Transverse colon (tissue), 4 donors: ENCODE measurements at regions not wholly inside any gene's neighbourhood (a gene's known extent, or its start where the extent isn't known, plus 50 kb on each side); places are given as distances from the start of the nearest gene placed in this dataset.

Source experiments
- DNase-seq: peaks from one replicate; pipeline ENCODE4 v3.0.0-alpha.2; 2019
- H3K27ac ChIP-seq, 4 donors: fragments of 200-600 bp; sonication (generic); 2 replicates each; pipeline ENCODE4 v1.5.1; 2016 to 2018; ENCODE audit warnings: inconsistent platforms in 4 of 4
- H3K27me3 ChIP-seq: fragments of 200-600 bp; sonication (generic); 2 replicates; pipeline ENCODE4 v1.5.1; 2017; ENCODE audit warnings: inconsistent platforms
- H3K36me3 ChIP-seq, 4 donors: fragments of 200-600 bp; sonication (generic); 2 replicates each; pipeline ENCODE4 v1.5.1; 2017 to 2019; ENCODE audit warnings: inconsistent platforms in 4 of 4
- H3K4me1 ChIP-seq, 4 donors: fragments of 200-600 bp; sonication (generic); 2 replicates each; pipeline ENCODE4 v1.5.1; 2017 to 2020; ENCODE audit warnings: inconsistent platforms in 4 of 4
- H3K4me3 ChIP-seq, 4 donors: fragments of 200-600 bp; sonication (generic); 1 replicate in 1 of 4; 2 replicates in 3 of 4; pipeline versions ENCODE4 v1.5.1 to v1.6.1; 2017 to 2019; ENCODE audit warnings: inconsistent platforms in 4 of 4
- H3K9me3 ChIP-seq, 2 donors: fragments of 200-600 bp; sonication (generic); 2 replicates each; pipeline ENCODE4 v1.5.1; 2017 to 2019; ENCODE audit warnings: inconsistent platforms in 2 of 2
- EP300 ChIP-seq: sonication (generic); formaldehyde crosslinking; IDR thresholded peaks from one replicate; pipeline ENCODE4 v1.6.1; 2017; ENCODE audit warnings: antibody characterized with exemption, low read depth
- POLR2A ChIP-seq: fragments of 450-650 bp; IDR thresholded peaks from one replicate; pipeline ENCODE4 v1.6.1; 2016; ENCODE audit warnings: antibody characterized with exemption, mild to moderate bottlenecking, moderate library complexity
- POLR2AphosphoS5 ChIP-seq, 3 donors: sonication (generic); formaldehyde crosslinking; IDR thresholded peaks; one replicate each; pipeline ENCODE4 v1.6.1; 2016; ENCODE audit warnings: antibody characterized with exemption in 3 of 3
- WGBS, 2 donors: methylation state at CpG; one replicate each; pipeline ENCODE4 v1.1.5; 2018; ENCODE audit warnings: low coverage in 1 of 2; 5-methylcytosine and 5-hydroxymethylcytosine counted together
- in situ Hi-C, 4 donors: fragments of 200-750 bp; cut with MboI; loops; one replicate each; pipeline versions ENCODE4 v1.15.0 to v1.15.1; 2017; ENCODE audit warnings: low sequenced_read_pairs in 3 of 4, low pct_ligation_motif_present in 1 of 4, low pct_unique_long_range_greater_than_20kb in 1 of 4
- intact Hi-C: fragments of 100-400 bp; cut with DNase I; formaldehyde crosslinking; loops from one replicate; pipeline ENCODE4 v1.15.1; 2023; ENCODE audit warnings: low total_unique reads
- TF ChIP-seq, protein P1 (sequence below), 5 experiments: fragments of 200-600 bp in 3 of 5; fragments of 450-650 bp in 2 of 5; sonication (generic) in 3 of 5; IDR thresholded peaks; 1 replicate in 2 of 5; 2 replicates in 3 of 5; pipeline ENCODE4 v1.5.1; 2016 to 2017; ENCODE audit warnings: antibody characterized with exemption in 5 of 5, inconsistent platforms in 3 of 5, mild to moderate bottlenecking in 2 of 5, moderate library complexity in 1 of 5

DNA sequence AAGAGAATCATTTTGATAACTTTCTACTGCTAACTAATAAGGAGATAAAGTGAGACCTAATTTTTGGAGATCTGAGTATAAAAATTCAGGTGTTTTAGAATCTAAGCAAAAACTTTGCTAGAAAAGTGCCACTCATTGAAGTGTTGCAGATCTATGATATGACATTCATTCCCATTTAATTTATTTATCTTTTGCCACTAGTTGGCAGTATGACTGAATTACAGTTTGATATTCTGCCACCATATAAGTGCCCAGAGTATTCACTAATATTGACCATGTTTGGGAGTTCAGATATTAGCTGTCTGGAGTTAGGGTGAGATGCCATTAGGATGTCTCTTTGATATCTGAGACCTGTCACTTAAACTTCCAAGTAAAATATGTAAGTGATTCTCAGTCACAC lies 251.3 kb upstream of the GBE1 start:
- intact Hi-C loops, result no loop called here
- TF ChIP-seq POLR2A, result no peak
- TF ChIP-seq, protein P1, sequence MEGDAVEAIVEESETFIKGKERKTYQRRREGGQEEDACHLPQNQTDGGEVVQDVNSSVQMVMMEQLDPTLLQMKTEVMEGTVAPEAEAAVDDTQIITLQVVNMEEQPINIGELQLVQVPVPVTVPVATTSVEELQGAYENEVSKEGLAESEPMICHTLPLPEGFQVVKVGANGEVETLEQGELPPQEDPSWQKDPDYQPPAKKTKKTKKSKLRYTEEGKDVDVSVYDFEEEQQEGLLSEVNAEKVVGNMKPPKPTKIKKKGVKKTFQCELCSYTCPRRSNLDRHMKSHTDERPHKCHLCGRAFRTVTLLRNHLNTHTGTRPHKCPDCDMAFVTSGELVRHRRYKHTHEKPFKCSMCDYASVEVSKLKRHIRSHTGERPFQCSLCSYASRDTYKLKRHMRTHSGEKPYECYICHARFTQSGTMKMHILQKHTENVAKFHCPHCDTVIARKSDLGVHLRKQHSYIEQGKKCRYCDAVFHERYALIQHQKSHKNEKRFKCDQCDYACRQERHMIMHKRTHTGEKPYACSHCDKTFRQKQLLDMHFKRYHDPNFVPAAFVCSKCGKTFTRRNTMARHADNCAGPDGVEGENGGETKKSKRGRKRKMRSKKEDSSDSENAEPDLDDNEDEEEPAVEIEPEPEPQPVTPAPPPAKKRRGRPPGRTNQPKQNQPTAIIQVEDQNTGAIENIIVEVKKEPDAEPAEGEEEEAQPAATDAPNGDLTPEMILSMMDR (IDR thresholded peaks at IDR 0.05), result no peak
- TF ChIP-seq POLR2AphosphoS5 (IDR thresholded peaks at IDR 0.05), result no peak
- TF ChIP-seq EP300, result no peak
- Histone ChIP-seq H3K4me1 (no peaks in the 10 kb centered on the region), H3K27me3 (no peaks in the 10 kb centered on the region), H3K9me3 (peaks cover 0 to under 1% of the 10 kb centered on the region in 2 donors), H3K36me3 (no peaks in the 10 kb centered on the region), H3K4me3 (no peak overlapping the region), H3K27ac (no peak overlapping the region)
- no peak for DNase-seq
- in situ Hi-C loops, result no loop called here

DNA sequence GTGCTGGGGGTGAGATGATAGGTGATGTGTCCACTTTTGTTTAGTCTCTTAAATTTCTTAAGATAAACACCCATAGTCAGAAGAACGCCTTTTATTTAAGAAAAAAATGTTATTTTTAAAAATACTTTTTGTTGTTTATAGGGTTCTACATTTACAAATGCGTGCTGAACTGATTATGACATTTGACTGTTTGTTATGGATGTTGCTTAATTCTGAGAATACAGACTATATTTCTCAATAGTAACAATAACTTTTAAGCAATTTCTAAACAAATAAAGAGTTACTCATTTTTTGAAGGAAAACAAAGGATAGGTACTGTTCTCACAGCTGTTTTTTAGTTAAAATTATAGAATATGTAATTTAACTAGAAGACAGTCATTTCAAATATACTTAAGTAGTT lies 249.9 kb upstream of the GBE1 start:
- intact Hi-C loops, result no loop called here
- no peak overlapping the region for H3K27ac ChIP-seq
- peaks cover 0 to 6% of the 10 kb centered on the region in 2 donors for H3K9me3 ChIP-seq
- no peaks in the 10 kb centered on the region for H3K36me3 ChIP-seq
- no peaks in the 10 kb centered on the region for H3K4me1 ChIP-seq
- DNase-seq, result no peak
- in situ Hi-C loops, result no loop called here
- WGBS, 2 donors, result 60 to 66% methylated on average over 2 of the region's 2 CpGs
- TF ChIP-seq EP300 (no peak), POLR2A (no peak), POLR2AphosphoS5 (IDR thresholded peaks at IDR 0.05) (no peak)
- TF ChIP-seq, protein P1 (IDR thresholded peaks at IDR 0.05), result no peak
- H3K27me3 ChIP-seq, result no peaks in the 10 kb centered on the region
- no peak overlapping the region for H3K4me3 ChIP-seq

DNA sequence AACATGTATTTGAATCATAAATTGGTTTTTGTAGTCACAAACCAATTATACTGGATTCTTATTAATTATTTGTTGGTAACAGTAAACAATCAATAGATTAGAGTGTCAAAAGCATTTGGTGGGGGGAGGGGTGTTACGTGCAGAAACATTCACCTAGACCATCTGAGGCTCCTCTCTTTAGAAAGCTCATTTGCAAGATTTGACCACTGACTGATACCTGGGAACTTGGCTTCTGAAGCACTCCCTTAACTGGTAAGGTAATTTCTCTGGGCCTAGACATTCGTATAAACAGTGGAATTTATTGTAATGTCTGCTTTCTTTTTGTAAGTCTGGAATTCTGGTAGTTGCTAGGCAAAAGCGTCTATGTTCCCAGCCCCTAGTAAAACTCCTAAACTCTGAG lies 243.8 kb upstream of the GBE1 start:
- Histone ChIP-seq H3K4me3 (no peak overlapping the region), H3K9me3 (peaks cover 0 to 6% of the 10 kb centered on the region in 2 donors), H3K4me1 (peaks cover 0 to 3% (median 0%) of the 10 kb centered on the region in 4 donors), H3K36me3 (no peaks in the 10 kb centered on the region), H3K27me3 (no peaks in the 10 kb centered on the region), H3K27ac (no peak overlapping the region)
- WGBS, 2 donors, result 64 to 69% methylated on average over 3 of the region's 3 CpGs
- no peak for DNase-seq
- no peak for TF ChIP-seq POLR2A
- TF ChIP-seq, protein P1 (IDR thresholded peaks at IDR 0.05), result no peak
- TF ChIP-seq POLR2AphosphoS5 (IDR thresholded peaks at IDR 0.05), result no peak
- TF ChIP-seq EP300, result no peak
- in situ Hi-C loops, result no loop called here
- intact Hi-C loops, result no loop called here

DNA sequence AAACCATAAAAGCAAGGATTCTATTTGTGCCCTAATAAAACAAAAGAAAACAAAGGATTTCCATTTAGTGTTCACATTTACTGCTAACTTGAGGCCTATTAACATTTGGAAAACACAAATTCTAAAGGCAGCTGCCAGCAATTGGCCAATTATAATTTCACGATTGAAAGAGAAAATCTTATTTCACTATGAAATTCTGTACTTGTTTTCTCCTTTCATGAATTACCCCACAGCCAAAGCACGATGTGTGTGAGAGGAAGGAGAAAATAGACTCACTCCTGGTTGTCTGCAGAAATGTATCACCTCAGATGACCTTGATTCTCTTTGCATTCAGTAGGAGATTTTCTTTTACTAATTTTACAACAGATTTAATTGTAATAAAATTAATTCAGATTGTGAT lies 242.8 kb upstream of the GBE1 start:
- no peak for TF ChIP-seq POLR2A
- TF ChIP-seq, protein P1 (IDR thresholded peaks at IDR 0.05), result no peak
- TF ChIP-seq EP300, result no peak
- TF ChIP-seq POLR2AphosphoS5 (IDR thresholded peaks at IDR 0.05), result no peak
- 63 to 78% methylated on average over 2 of the region's 2 CpGs for WGBS, 2 donors
- Histone ChIP-seq H3K4me3 (no peak overlapping the region), H3K27ac (no peak overlapping the region), H3K27me3 (no peaks in the 10 kb centered on the region), H3K4me1 (peaks cover 0 to 3% (median 0%) of the 10 kb centered on the region in 4 donors), H3K36me3 (no peaks in the 10 kb centered on the region), H3K9me3 (peaks cover 0 to 6% of the 10 kb centered on the region in 2 donors)
- no peak for DNase-seq
- intact Hi-C loops (no loop called here), in situ Hi-C loops (no loop called here)
